ENCODE measurements at regions not wholly inside any gene's neighbourhood (a gene's known extent, or its start where the extent isn't known, plus 50 kb on each side); places are given as distances from the start of the nearest gene placed in this dataset.

GRCh38 chr1:86282611-86283010 is 113.5 kb downstream of the ODF2L start:
- TF ChIP-seq TARDBP (IDR thresholded peaks at IDR 0.05) (no peak), SUZ12 (IDR thresholded peaks at IDR 0.05) (no peak), FOXA1 (IDR thresholded peaks at IDR 0.05) (no peak), BHLHE40 (IDR thresholded peaks at IDR 0.05; ENCODE audit: borderline replicate concordance) (no peak)

Measured in HEK293T (cell line).